K562 (cell line): ENCODE measurements at regions not wholly inside any gene's neighbourhood (a gene's known extent, or its start where the extent isn't known, plus 50 kb on each side); places are given as distances from the start of the nearest gene placed in this dataset.

Source experiments
- ATAC-seq: fragments of 200-7000 bp; cut with Tn5 transposase; 3 replicates; pipeline ENCODE4 v1.9.1; 2020; ENCODE audit warnings: moderate library complexity
- BruUV-seq: library from RNA; stranded (reverse); fragments of 400-500 nt; replicated peaks from 2 replicates; lab custom pipeline; 2021; lab: Mats Ljungman, UMichigan
- CTCF ChIA-PET: fragments of 300-600 bp; formaldehyde crosslinking; extraction: SDS; loops from one replicate; lab custom pipeline; 2021; ENCODE audit warnings: low intra/inter-chr PET ratio; lab: Yijun Ruan, JAX
- POLR2A ChIA-PET: fragments of 300-600, 350-650 bp; sonication (Branson Sonifier 250); formaldehyde crosslinking; extraction: SDS; loops from one replicate; lab custom pipeline; 2021; ENCODE audit warnings: antibody characterized with exemption, inconsistent platforms; lab: Yijun Ruan, JAX
- DNase-seq, 4 experiments: peaks; one replicate each; pipeline versions ENCODE4 v3.0.0 to v3.0.0-alpha.2; 2011 to 2018; ENCODE audit warnings: low spot score in 3 of 4, mixed read lengths in 3 of 4; ENCODE audit errors: extremely low read depth in 1 of 4
- FAIRE-seq: peaks from 2 replicates; lab custom pipeline; 2011; peaks lifted over from hg19 to GRCh38; lab: Jason Lieb, UNC
- H2AFZ ChIP-seq: 2 replicates; pipeline ENCODE4 v1.6.0; 2011; ENCODE audit warnings: low read depth, low read length, control low read depth, inconsistent platforms
- H3K27ac ChIP-seq: fragments of 200-600 bp; 3 replicates; pipeline ENCODE4 v1.8.0; 2011; ENCODE audit warnings: low read depth, mild to moderate bottlenecking, control low read depth, inconsistent platforms, low read length, moderate library complexity, mixed read lengths; ENCODE audit errors: extremely low read depth
- H3K27me3 ChIP-seq, 2 experiments: fragments of 300-600 bp in 1 of 2; 2 replicates in 1 of 2; 3 replicates in 1 of 2; pipeline versions ENCODE4 v1.6.0 to v1.8.0; 2011; ENCODE audit warnings: inconsistent platforms in 2 of 2, low read length in 2 of 2, mild to moderate bottlenecking in 1 of 2, mixed read lengths in 1 of 2, moderate library complexity in 1 of 2; ENCODE audit not compliant: control insufficient read depth in 2 of 2, insufficient read depth in 2 of 2
- H3K36me3 ChIP-seq: fragments of 300-600 bp; 3 replicates; pipeline ENCODE4 v1.8.0; 2011; ENCODE audit warnings: mild to moderate bottlenecking, low read length, inconsistent platforms; ENCODE audit not compliant: control insufficient read depth, insufficient read depth
- H3K4me1 ChIP-seq, 2 experiments: fragments of 200-600 bp in 1 of 2; replicated peaks in 1 of 2; 2 replicates in 1 of 2; 3 replicates in 1 of 2; pipeline versions ENCODE4 v1.5.1 to v1.8.0; 2011; ENCODE audit warnings: inconsistent platforms in 2 of 2, low read length in 2 of 2, mild to moderate bottlenecking in 1 of 2, mixed read lengths in 1 of 2, moderate library complexity in 1 of 2; ENCODE audit not compliant: control insufficient read depth in 2 of 2, insufficient read depth in 2 of 2
- H3K4me2 ChIP-seq: 2 replicates; pipeline ENCODE4 v1.6.1; 2011; ENCODE audit warnings: low read length, control low read depth, inconsistent platforms, mixed read lengths; ENCODE audit not compliant: insufficient read depth
- H3K4me3 ChIP-seq: fragments of 200-600 bp; sonication (generic), shearing (Covaris generic); 2 replicates; pipeline ENCODE4 v1.5.1; 2016; ENCODE audit warnings: control low read depth, inconsistent platforms
- H3K79me2 ChIP-seq: fragments of 200-600 bp; 3 replicates; pipeline ENCODE4 v1.8.0; 2011; ENCODE audit warnings: low read length, inconsistent platforms; ENCODE audit not compliant: control insufficient read depth, insufficient read depth
- H3K9ac ChIP-seq, 2 experiments: 2 replicates each; pipeline versions ENCODE4 v1.6.0 to v1.6.1; 2011; ENCODE audit warnings: low read depth in 2 of 2, low read length in 2 of 2, control low read depth in 1 of 2, inconsistent platforms in 1 of 2, mild to moderate bottlenecking in 1 of 2, mixed read lengths in 1 of 2; ENCODE audit not compliant: insufficient read depth in 1 of 2
- H3K9me1 ChIP-seq: one replicate; pipeline ENCODE4 v1.6.0; 2011; ENCODE audit warnings: inconsistent platforms, mild to moderate bottlenecking, low read length, moderate library complexity; ENCODE audit not compliant: control insufficient read depth, insufficient read depth
- H3K9me3 ChIP-seq: replicated peaks from 2 replicates; pipeline ENCODE4 v1.5.1; 2011; ENCODE audit warnings: low read depth, low read length, inconsistent platforms; ENCODE audit not compliant: control insufficient read depth, insufficient read depth
- H4K20me1 ChIP-seq: replicated peaks from 2 replicates; pipeline ENCODE4 v1.6.1; 2011; ENCODE audit warnings: low read length, inconsistent platforms, mixed read lengths; ENCODE audit not compliant: control insufficient read depth, insufficient read depth
- BACH1 ChIP-seq: fragments of 200-800 bp; sonication (Bioruptor generic); IDR thresholded peaks from 2 replicates; pipeline ENCODE4 v1.6.1; 2016; ENCODE audit warnings: missing genetic modification characterization, missing compliant biosample characterization
- BDP1 ChIP-seq: IDR thresholded peaks from 3 replicates; pipeline ENCODE4 v1.6.1; 2011; ENCODE audit not compliant: insufficient read length, insufficient read depth
- CBFA2T2 ChIP-seq: fragments of 450-650 bp; conservative IDR thresholded peaks from 2 replicates; pipeline ENCODE4 v1.6.1; 2017; ENCODE audit warnings: mild to moderate bottlenecking
- GABPA ChIP-seq: fragments of 200-800 bp; sonication (Bioruptor generic); conservative IDR thresholded peaks from 2 replicates; pipeline ENCODE4 v1.6.1; 2016; ENCODE audit warnings: low read depth, missing genetic modification characterization, missing compliant biosample characterization
- GABPB1 ChIP-seq: sonication (generic); formaldehyde crosslinking; IDR thresholded peaks from 2 replicates; pipeline ENCODE4 v1.8.0; 2022; ENCODE audit warnings: mild to moderate bottlenecking, missing genetic modification reagents
- HDGF ChIP-seq: fragments of 450-650 bp; IDR thresholded peaks from 2 replicates; pipeline ENCODE4 v1.6.1; 2016
- JUND ChIP-seq, 2 experiments: IDR thresholded peaks; 2 replicates in 1 of 2; 3 replicates in 1 of 2; pipeline ENCODE4 v1.6.1; 2011; ENCODE audit warnings: borderline replicate concordance in 2 of 2, low read depth in 2 of 2, low read length in 2 of 2, improper control_type of control experiment in 1 of 2, missing biosample characterization in 1 of 2, missing genetic modification characterization in 1 of 2, missing genetic modification reagents in 1 of 2
- KAT2B ChIP-seq: IDR thresholded peaks from one replicate; pipeline ENCODE4 v1.6.1; 2012; ENCODE audit warnings: low read depth, mild to moderate bottlenecking, control low read depth, inconsistent platforms, low read length, moderate library complexity
- L3MBTL2 ChIP-seq: fragments of 450-650 bp; IDR thresholded peaks from 2 replicates; pipeline ENCODE4 v1.6.1; 2016; ENCODE audit warnings: mild to moderate bottlenecking, moderate library complexity
- RUNX1 ChIP-seq: sonication (generic); IDR thresholded peaks from 2 replicates; pipeline ENCODE4 v1.6.1; 2016; ENCODE audit warnings: antibody characterized with exemption, low read depth
- SNAPC5 ChIP-seq: fragments of 250-450 bp; sonication (Bioruptor Pico); IDR thresholded peaks from 2 replicates; pipeline ENCODE4 v1.8.0; 2021; ENCODE audit warnings: moderate library complexity, mild to moderate bottlenecking, inconsistent platforms
- SOX6 ChIP-seq: fragments of 450-650 bp; IDR thresholded peaks from 2 replicates; pipeline ENCODE4 v1.6.1; 2014; ENCODE audit warnings: mild to moderate bottlenecking
- WHSC1 ChIP-seq: IDR thresholded peaks from one replicate; pipeline ENCODE4 v1.6.1; 2012; ENCODE audit warnings: low read length, control low read depth, inconsistent platforms
- ZBTB8A ChIP-seq: fragments of 450-650 bp; IDR thresholded peaks from 2 replicates; pipeline ENCODE4 v1.6.1; 2018; ENCODE audit warnings: mild to moderate bottlenecking, moderate library complexity; ENCODE audit not compliant: partially characterized antibody
- ZC3H4 ChIP-seq: sonication (generic); formaldehyde crosslinking; IDR thresholded peaks from 2 replicates; pipeline ENCODE4 v1.9.0; 2021; ENCODE audit warnings: missing genetic modification reagents, borderline replicate concordance
- ZNF224 ChIP-seq: sonication (generic); formaldehyde crosslinking; IDR thresholded peaks from 2 replicates; pipeline ENCODE4 v1.8.0; 2022; ENCODE audit warnings: mild to moderate bottlenecking, missing genetic modification reagents
- ZNF668 ChIP-seq: fragments of 250-450 bp; sonication (Bioruptor Pico); IDR thresholded peaks from 2 replicates; pipeline ENCODE4 v1.8.0; 2022; ENCODE audit warnings: mild to moderate bottlenecking, inconsistent platforms
- WGBS: fragments of 100-300 bp; shearing (Covaris generic); methylation state at CpG from one replicate; pipeline ENCODE4 v1.1.6; 2016; ENCODE audit warnings: low coverage, mixed read lengths; ENCODE audit not compliant: insufficient coverage; ENCODE audit errors: missing lambda C conversion rate; 5-methylcytosine and 5-hydroxymethylcytosine counted together
- in situ Hi-C: fragments of 300-500 bp; cut with MboI; formaldehyde crosslinking; loops from 4 replicates; pipeline ENCODE4 v1.15.0; 2018; ENCODE audit warnings: inconsistent platforms, mixed read lengths
- intact Hi-C: fragments of 100-400 bp; cut with micrococcal nuclease; formaldehyde crosslinking; loops from 2 replicates; pipeline ENCODE4 v1.14.2; 2022

GRCh38 chr14:98162856-98163805, 1108.9 kb downstream of the BCL11B start:
- ChIA-PET CTCF (no interaction called here), POLR2A (no interaction called here)
- Histone ChIP-seq H3K9me1 (no peaks in the 10 kb centered on the region), H3K79me2 (no peaks in the 10 kb centered on the region), H3K9ac (no peak overlapping the region), H3K36me3 (no peaks in the 10 kb centered on the region), H3K27me3 (no peaks in the 10 kb centered on the region), H4K20me1 (no peaks in the 10 kb centered on the region), H2AFZ (no peak overlapping the region), H3K27ac (no peak overlapping the region), H3K4me1 (no peaks in the 10 kb centered on the region), H3K4me2 (no peak overlapping the region), H3K4me3 (no peak overlapping the region), H3K9me3 (no peaks in the 10 kb centered on the region)
- intact Hi-C loops, result no loop called here
- 1% methylated on average over 24 of the region's 26 CpGs for WGBS
- DNase-seq (no peak), FAIRE-seq (no peak), ATAC-seq (no peak)
- TF ChIP-seq GABPB1 (CRISPR knock-in tag) (no peak), JUND (IDR thresholded peaks at IDR 0.05; ENCODE audit: borderline replicate concordance, low read depth, low read length) (no peak), JUND (tag; IDR thresholded peaks at IDR 0.05; ENCODE audit: borderline replicate concordance, low read depth, low read length) (no peak), CBFA2T2 (no peak), SNAPC5 (no peak), KAT2B (no peak), ZC3H4 (CRISPR knock-in tag) (no peak), ZBTB8A (no peak), L3MBTL2 (no peak), GABPA (tag) (no peak), ZNF668 (CRISPR knock-in tag) (no peak), WHSC1 (no peak), ZNF224 (CRISPR knock-in tag) (no peak), HDGF (no peak), BACH1 (tag) (no peak), BDP1 (no peak), SOX6 (no peak), RUNX1 (no peak)
- BruUV-seq, result no TSS peak
- in situ Hi-C loops, result no loop called here
